ENCODE measurements at regions not wholly inside any gene's neighbourhood (a gene's known extent, or its start where the extent isn't known, plus 50 kb on each side); places are given as distances from the start of the nearest gene placed in this dataset.
"Not testable (repeated sequence)": the region's sequence is repeated elsewhere in the genome, so short reads cannot be mapped to it uniquely, and the experiment has no call there.

- TF ChIP-seq CTCF (conservative IDR thresholded peaks at IDR 0.05; ENCODE audit: low read length); EZH2phosphoT487 (IDR thresholded peaks at IDR 0.05; ENCODE audit: borderline replicate concordance, low read depth, low read length): not testable (repeated sequence)
Measured at GRCh38 chr15:20278376-20278775, 263.2 kb downstream of the GOLGA6L6 start.
